ENCODE measurements at regions not wholly inside any gene's neighbourhood (a gene's known extent, or its start where the extent isn't known, plus 50 kb on each side); places are given as distances from the start of the nearest gene placed in this dataset.
A peak's percentile ranks its signal among the peaks of the same experiment; 100 is the strongest.

- H3K4me1 ChIP-seq (replicated peaks in 1 of 2) = no peaks in the 10 kb centered on the region
- no peak for DNase-seq
- H3K4me3 ChIP-seq = no peak overlapping the region
- H3K36me3 ChIP-seq (replicated peaks in 1 of 2) = no peaks in the 10 kb centered on the region
- intact Hi-C loops (cut with DNase I) = no loop called here
- WGBS, 4 donors = 62 to 76% (median 69%) methylated on average over 4 of the region's 4 CpGs
- no peaks in the 10 kb centered on the region for H3K27me3 ChIP-seq
- H3K27ac ChIP-seq = no peak overlapping the region
- no peak for TF ChIP-seq POLR2A (IDR thresholded peaks at IDR 0.05)
- TF ChIP-seq, protein P1, sequence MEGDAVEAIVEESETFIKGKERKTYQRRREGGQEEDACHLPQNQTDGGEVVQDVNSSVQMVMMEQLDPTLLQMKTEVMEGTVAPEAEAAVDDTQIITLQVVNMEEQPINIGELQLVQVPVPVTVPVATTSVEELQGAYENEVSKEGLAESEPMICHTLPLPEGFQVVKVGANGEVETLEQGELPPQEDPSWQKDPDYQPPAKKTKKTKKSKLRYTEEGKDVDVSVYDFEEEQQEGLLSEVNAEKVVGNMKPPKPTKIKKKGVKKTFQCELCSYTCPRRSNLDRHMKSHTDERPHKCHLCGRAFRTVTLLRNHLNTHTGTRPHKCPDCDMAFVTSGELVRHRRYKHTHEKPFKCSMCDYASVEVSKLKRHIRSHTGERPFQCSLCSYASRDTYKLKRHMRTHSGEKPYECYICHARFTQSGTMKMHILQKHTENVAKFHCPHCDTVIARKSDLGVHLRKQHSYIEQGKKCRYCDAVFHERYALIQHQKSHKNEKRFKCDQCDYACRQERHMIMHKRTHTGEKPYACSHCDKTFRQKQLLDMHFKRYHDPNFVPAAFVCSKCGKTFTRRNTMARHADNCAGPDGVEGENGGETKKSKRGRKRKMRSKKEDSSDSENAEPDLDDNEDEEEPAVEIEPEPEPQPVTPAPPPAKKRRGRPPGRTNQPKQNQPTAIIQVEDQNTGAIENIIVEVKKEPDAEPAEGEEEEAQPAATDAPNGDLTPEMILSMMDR (IDR thresholded peaks at IDR 0.05) = no peak
- H3K9me3 ChIP-seq (replicated peaks in 1 of 3) = no peaks in the 10 kb centered on the region
Observed at GRCh38 chr2:204184226-204184625, 247.7 kb downstream of the ICOS start.

- TF ChIP-seq, protein P1 (IDR thresholded peaks at IDR 0.05) = no peak
- no peak for TF ChIP-seq POLR2A (IDR thresholded peaks at IDR 0.05)
- H3K9me3 ChIP-seq (replicated peaks in 1 of 3) = no peaks in the 10 kb centered on the region
- no peak overlapping the region for H3K27ac ChIP-seq
- intact Hi-C loops (cut with DNase I) = no loop called here
- no peak overlapping the region for H3K4me3 ChIP-seq
- no peaks in the 10 kb centered on the region for H3K27me3 ChIP-seq
- H3K36me3 ChIP-seq (replicated peaks in 1 of 2) = no peaks in the 10 kb centered on the region
- DNase-seq = no peak
- H3K4me1 ChIP-seq (replicated peaks in 1 of 2) = no peaks in the 10 kb centered on the region
- WGBS, 4 donors = 73 to 80% (median 80%) methylated on average over 4 of the region's 4 CpGs
Observed at GRCh38 chr2:204187229-204188083, 250.9 kb downstream of the ICOS start.

DNA sequence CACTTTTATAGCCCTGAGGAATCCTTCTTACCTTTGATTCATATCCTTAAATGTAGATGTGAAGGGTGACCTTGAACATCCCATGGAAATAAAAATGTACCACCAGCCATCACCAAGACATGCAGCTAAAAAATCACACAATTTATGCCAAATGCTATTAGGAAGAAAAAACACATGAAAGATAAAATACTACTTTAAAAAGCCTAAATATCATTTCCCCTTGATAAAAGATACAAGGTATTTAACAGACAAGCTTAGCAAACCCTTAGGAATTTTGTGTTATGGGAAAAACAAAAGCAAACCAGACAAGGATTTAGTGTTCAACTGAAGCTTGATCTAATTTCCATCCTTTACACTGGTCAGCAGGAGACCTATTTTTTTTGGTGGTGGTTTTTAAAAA is 255.0 kb downstream of the ICOS start:
- H3K4me1 ChIP-seq (replicated peaks in 1 of 2) = no peaks in the 10 kb centered on the region
- no peak overlapping the region for H3K4me3 ChIP-seq
- peaks cover 5% of the 10 kb centered on the region for H3K27me3 ChIP-seq
- intact Hi-C loops (cut with DNase I) = no loop called here
- TF ChIP-seq, protein P1 (IDR thresholded peaks at IDR 0.05) = no peak
- no peak for TF ChIP-seq POLR2A (IDR thresholded peaks at IDR 0.05)
- no peaks in the 10 kb centered on the region for H3K36me3 ChIP-seq (replicated peaks in 1 of 2)
- no peak for DNase-seq
- H3K9me3 ChIP-seq (replicated peaks in 1 of 3) = no peaks in the 10 kb centered on the region
- no peak overlapping the region for H3K27ac ChIP-seq

- 58 to 76% (median 76%) methylated on average over 4 of the region's 4 CpGs for WGBS, 4 donors
- intact Hi-C loops (cut with DNase I) = no loop called here
- H3K36me3 ChIP-seq (replicated peaks in 1 of 2) = no peaks in the 10 kb centered on the region
Observed at GRCh38 chr2:204195498-204195897, 258.9 kb downstream of the ICOS start.

More at GRCh38 chr2:204195498-204195897, 258.9 kb downstream of the ICOS start:
- no peak for DNase-seq
- peak overlapping the region in 1 of 5 donors; percentile 6 for H3K27ac ChIP-seq
- no peaks in the 10 kb centered on the region for H3K9me3 ChIP-seq (replicated peaks in 1 of 3)
- no peak for TF ChIP-seq POLR2A (IDR thresholded peaks at IDR 0.05)
- TF ChIP-seq, protein P1 (IDR thresholded peaks at IDR 0.05) = no peak
- H3K4me3 ChIP-seq = no peak overlapping the region
- peaks cover 5% of the 10 kb centered on the region for H3K27me3 ChIP-seq
- no peaks in the 10 kb centered on the region for H3K4me1 ChIP-seq (replicated peaks in 1 of 2)
